RPMI8226 (cell line): ENCODE measurements at regions not wholly inside any gene's neighbourhood (a gene's known extent, or its start where the extent isn't known, plus 50 kb on each side); places are given as distances from the start of the nearest gene placed in this dataset.

Experiments
- DNase-seq: peaks from one replicate; pipeline ENCODE4 v3.0.0-alpha.2; 2015

- no peak for DNase-seq
These were observed 249.6 kb upstream of the SOX5 start for GRCh38 chr12:24198936-24199671.

- no peak for DNase-seq
These were observed 248.6 kb upstream of the SOX5 start for GRCh38 chr12:24198070-24198469.

- DNase-seq, result no peak
These were observed 248.1 kb upstream of the SOX5 start for GRCh38 chr12:24197532-24197931.

GRCh38 chr12:24195063-24195462 lies 245.6 kb upstream of the SOX5 start:
- no peak for DNase-seq

GRCh38 chr12:24191117-24191516 lies 241.6 kb upstream of the SOX5 start:
- DNase-seq, result no peak

GRCh38 chr12:24185782-24186181 lies 236.3 kb upstream of the SOX5 start:
- no peak for DNase-seq

GRCh38 chr12:24177889-24178288 lies 228.4 kb upstream of the SOX5 start:
- DNase-seq, result no peak

- no peak for DNase-seq
These were observed 226.5 kb upstream of the SOX5 start for GRCh38 chr12:24175929-24176328.

- no peak for DNase-seq
These were observed 225.8 kb upstream of the SOX5 start for GRCh38 chr12:24175284-24175683.

GRCh38 chr12:24173067-24173466 lies 223.6 kb upstream of the SOX5 start:
- DNase-seq, result no peak

- DNase-seq, result no peak
These were observed 223.2 kb upstream of the SOX5 start for GRCh38 chr12:24172773-24173066.

GRCh38 chr12:24172031-24172772 lies 222.7 kb upstream of the SOX5 start:
- no peak for DNase-seq

GRCh38 chr12:24155042-24155441 lies 205.6 kb upstream of the SOX5 start:
- DNase-seq, result no peak

- no peak for DNase-seq
These were observed 203.6 kb upstream of the SOX5 start for GRCh38 chr12:24153079-24153478.

- DNase-seq, result no peak
These were observed 202.8 kb upstream of the SOX5 start for GRCh38 chr12:24152270-24152669.

GRCh38 chr12:24143928-24144327 lies 194.5 kb upstream of the SOX5 start:
- no peak for DNase-seq

GRCh38 chr12:24139035-24139434 lies 189.6 kb upstream of the SOX5 start:
- no peak for DNase-seq

GRCh38 chr12:24138041-24138440 lies 188.6 kb upstream of the SOX5 start:
- no peak for DNase-seq

- DNase-seq, result no peak
These were observed 185.8 kb upstream of the SOX5 start for GRCh38 chr12:24135158-24135850.

- no peak for DNase-seq
These were observed 184.6 kb upstream of the SOX5 start for GRCh38 chr12:24134092-24134491.

GRCh38 chr12:24133384-24133783 lies 183.9 kb upstream of the SOX5 start:
- no peak for DNase-seq

GRCh38 chr12:24127919-24128721 lies 178.7 kb upstream of the SOX5 start:
- no peak for DNase-seq

- DNase-seq, result no peak
These were observed 175.8 kb upstream of the SOX5 start for GRCh38 chr12:24125280-24125679.
